B cell (primary cell): ENCODE measurements at regions not wholly inside any gene's neighbourhood (a gene's known extent, or its start where the extent isn't known, plus 50 kb on each side); places are given as distances from the start of the nearest gene placed in this dataset.
"Not testable (repeated sequence)": the region's sequence is repeated elsewhere in the genome, so short reads cannot be mapped to it uniquely, and the experiment has no call there.

Source experiments
- ATAC-seq: fragments of 200-7000 bp; cut with Tn5 transposase; one replicate; pipeline ENCODE4 v1.10.0; 2021; ENCODE audit warnings: low read depth, mild to moderate bottlenecking, moderate number of reproducible peaks, moderate library complexity
- CTCF ChIA-PET: fragments of 350-600 bp; sonication (Branson Sonifier 250); formaldehyde crosslinking; loops from one replicate; lab custom pipeline; 2021; ENCODE audit warnings: antibody characterized with exemption, inconsistent platforms; lab: Charles Lee
- POLR2A ChIA-PET: fragments of 350-600 bp; sonication (Branson Sonifier 250); formaldehyde crosslinking; loops from one replicate; lab custom pipeline; 2021; ENCODE audit warnings: antibody characterized with exemption; lab: Charles Lee
- DNase-seq: peaks from one replicate; pipeline ENCODE4 v3.0.0; 2013
- H2AFZ ChIP-seq: 2 replicates; pipeline ENCODE4 v1.6.1; 2012; ENCODE audit warnings: mild to moderate bottlenecking, low read depth, low read length; ENCODE audit not compliant: insufficient read depth, poor library complexity, severe bottlenecking
- H3K27ac ChIP-seq, 2 donors: 1 replicate in 1 of 2; 2 replicates in 1 of 2; pipeline ENCODE4 v1.5.1; 2012 to 2013; ENCODE audit warnings: low read length in 2 of 2, mild to moderate bottlenecking in 2 of 2, moderate library complexity in 1 of 2
- H3K27me3 ChIP-seq, 4 experiments: fragments of 200-600 bp in 1 of 4; sonication (generic) in 1 of 4; replicated peaks in 1 of 4; 1 replicate in 2 of 4; 2 replicates in 2 of 4; pipeline versions ENCODE4 v1.6.1 to v1.7.0; 2013 to 2016; ENCODE audit warnings: low read length in 3 of 4, mild to moderate bottlenecking in 2 of 4, mixed read lengths in 1 of 4, moderate library complexity in 1 of 4; ENCODE audit not compliant: insufficient read depth in 4 of 4, control insufficient read depth in 3 of 4; ENCODE audit errors: control extremely low read depth in 1 of 4
- H3K36me3 ChIP-seq, 2 experiments: replicated peaks in 1 of 2; 1 replicate in 1 of 2; 2 replicates in 1 of 2; pipeline versions ENCODE4 v1.6.1 to v1.7.1; 2013; ENCODE audit warnings: low read length in 1 of 2; ENCODE audit not compliant: insufficient read depth in 2 of 2, control insufficient read depth in 1 of 2; ENCODE audit errors: control extremely low read depth in 1 of 2, extremely low read depth in 1 of 2
- H3K4me1 ChIP-seq, 2 donors: fragments of 200-600 bp in 1 of 2; sonication (generic) in 1 of 2; 1 replicate in 1 of 2; 2 replicates in 1 of 2; pipeline versions ENCODE4 v1.5.1 to v1.6.1; 2013 to 2017; ENCODE audit warnings: low read length in 2 of 2; ENCODE audit not compliant: control insufficient read depth in 2 of 2, insufficient read depth in 2 of 2
- H3K4me2 ChIP-seq: replicated peaks from 2 replicates; pipeline ENCODE3; 2012; ENCODE audit warnings: mild to moderate bottlenecking, low read depth, low read length; ENCODE audit not compliant: poor library complexity, severe bottlenecking
- H3K4me3 ChIP-seq, 5 experiments: fragments of 200-600 bp in 1 of 5; sonication (generic) in 1 of 5; 1 replicate in 3 of 5; 2 replicates in 2 of 5; pipeline versions ENCODE4 v1.5.1 to v1.7.0; 2011 to 2016; ENCODE audit warnings: low read length in 4 of 5, mild to moderate bottlenecking in 4 of 5, low read depth in 2 of 5, control low read depth in 1 of 5, moderate library complexity in 1 of 5; ENCODE audit not compliant: insufficient read depth in 1 of 5; ENCODE audit errors: control extremely low read depth in 1 of 5, extremely low read depth in 1 of 5
- H3K79me2 ChIP-seq: fragments of 200-600 bp; sonication (generic); one replicate; pipeline ENCODE4 v1.6.0; 2016; ENCODE audit warnings: low read length; ENCODE audit not compliant: control insufficient read depth, insufficient read depth
- H3K9ac ChIP-seq: fragments of 200-600 bp; sonication (generic); 2 replicates; pipeline ENCODE4 v1.6.1; 2017; ENCODE audit warnings: mild to moderate bottlenecking, low read length, moderate library complexity
- H3K9me3 ChIP-seq, 3 donors: one replicate each; pipeline versions ENCODE4 v1.6.1 to v1.7.1; 2013; ENCODE audit warnings: low read length in 2 of 3; ENCODE audit not compliant: control insufficient read depth in 2 of 3, insufficient read depth in 1 of 3; ENCODE audit errors: control extremely low read depth in 1 of 3
- H4K20me1 ChIP-seq: 2 replicates; pipeline ENCODE4 v1.6.0; 2012; ENCODE audit warnings: mild to moderate bottlenecking, low read length; ENCODE audit not compliant: insufficient read depth, control insufficient read depth, poor library complexity, severe bottlenecking
- H3K27ac Mint-ChIP-seq: one replicate; pipeline ENCODE4 v1.8.0; 2021; ENCODE audit warnings: mixed read lengths
- H3K27me3 Mint-ChIP-seq: one replicate; pipeline ENCODE4 v1.8.0; 2021; ENCODE audit warnings: mixed read lengths
- H3K4me1 Mint-ChIP-seq: one replicate; pipeline ENCODE4 v1.8.0; 2021; ENCODE audit warnings: mixed read lengths
- H3K4me3 Mint-ChIP-seq: one replicate; pipeline ENCODE4 v1.8.0; 2021; ENCODE audit warnings: mixed read lengths
- H3K9me3 Mint-ChIP-seq: one replicate; pipeline ENCODE4 v1.8.0; 2022; ENCODE audit warnings: mixed read lengths; ENCODE audit not compliant: insufficient read depth
- CTCF ChIP-seq: fragments of 200-600 bp; IDR thresholded peaks from one replicate; pipeline ENCODE4 v1.8.0; 2022; ENCODE audit warnings: antibody characterized with exemption, mild to moderate bottlenecking
- EZH2 ChIP-seq: IDR thresholded peaks from 2 replicates; pipeline ENCODE4 v1.6.1; 2012; ENCODE audit warnings: borderline replicate concordance, low read depth, mild to moderate bottlenecking, moderate library complexity, low read length; ENCODE audit not compliant: insufficient read depth, poor library complexity, severe bottlenecking
- WGBS: methylation state at CpG from one replicate; pipeline ENCODE4 v1.1.5; 2013; ENCODE audit warnings: missing lambda C conversion rate; ENCODE audit not compliant: insufficient coverage; 5-methylcytosine and 5-hydroxymethylcytosine counted together
- intact Hi-C: fragments of 100-400 bp; cut with micrococcal nuclease; formaldehyde crosslinking; loops from one replicate; pipeline ENCODE4 v1.10.0; 2022

GRCh38 chrX:25897758-25898157, 240.4 kb upstream of the MAGEB18 start:
- Histone ChIP-seq H3K4me3 (no peak overlapping the region), H3K36me3 (no peaks in the 10 kb centered on the region), H3K4me2 (no peak overlapping the region), H3K79me2 (no peaks in the 10 kb centered on the region), H3K9me3 (peaks cover 0 to 3% (median 0%) of the 10 kb centered on the region in 3 donors), H3K27ac (no peak overlapping the region), H3K4me1 (no peaks in the 10 kb centered on the region), H3K27me3 (no peaks in the 10 kb centered on the region), H4K20me1 (no peaks in the 10 kb centered on the region), H3K9ac (no peak overlapping the region), H2AFZ (no peak overlapping the region)
- DNase-seq (no peak), ATAC-seq (no peak)
- WGBS = 100% methylated on average over 3 of the region's 4 CpGs
- H3K4me3 Mint-ChIP-seq = no peak overlapping the region
- ChIA-PET POLR2A (no interaction called here), CTCF (no interaction called here)
- no peaks in the 10 kb centered on the region for H3K4me1 Mint-ChIP-seq
- no peak for TF ChIP-seq EZH2
- no peak for TF ChIP-seq CTCF
- H3K9me3 Mint-ChIP-seq = no peaks in the 10 kb centered on the region
- intact Hi-C loops = no loop called here
- no peaks in the 10 kb centered on the region for H3K27me3 Mint-ChIP-seq
- no peak overlapping the region for H3K27ac Mint-ChIP-seq

GRCh38 chrX:25905728-25906127, 232.4 kb upstream of the MAGEB18 start:
- H3K9ac ChIP-seq, H3K27me3 ChIP-seq, H3K4me2 ChIP-seq, H3K27ac ChIP-seq, H3K4me3 ChIP-seq, H2AFZ ChIP-seq, H3K4me3 Mint-ChIP-seq, ATAC-seq, H3K9me3 Mint-ChIP-seq, POLR2A ChIA-PET, DNase-seq, H3K9me3 ChIP-seq, H3K4me1 ChIP-seq, H3K36me3 ChIP-seq, intact Hi-C loops, H3K27me3 Mint-ChIP-seq, H3K79me2 ChIP-seq, H3K27ac Mint-ChIP-seq, CTCF ChIA-PET, H4K20me1 ChIP-seq, H3K4me1 Mint-ChIP-seq: not testable (repeated sequence)
- WGBS = no CpG with 5 or more reads among the region's 30 CpGs
